HG03520 (cell line): ENCODE measurements at regions not wholly inside any gene's neighbourhood (a gene's known extent, or its start where the extent isn't known, plus 50 kb on each side); places are given as distances from the start of the nearest gene placed in this dataset.
"Not testable (repeated sequence)": the region's sequence is repeated elsewhere in the genome, so short reads cannot be mapped to it uniquely, and the experiment has no call there.

ENCODE experiments used
- ATAC-seq: cut with Tn5 transposase; IDR thresholded peaks from one replicate; pipeline ENCODE4 v1.9.1; 2021; ENCODE audit warnings: mild to moderate bottlenecking, moderate library complexity; ENCODE audit not compliant: unreplicated experiment

GRCh38 chr13:31515427-31515826 lies 223.9 kb upstream of the RXFP2 start:
- ATAC-seq: no peak

- no peak for ATAC-seq
Measured at GRCh38 chr13:31517599-31517998, 221.7 kb upstream of the RXFP2 start.

- ATAC-seq: no peak
Measured at GRCh38 chr13:31518645-31519044, 220.7 kb upstream of the RXFP2 start.

GRCh38 chr13:31521435-31521834 lies 217.9 kb upstream of the RXFP2 start:
- no peak for ATAC-seq

GRCh38 chr13:31522396-31522795 lies 216.9 kb upstream of the RXFP2 start:
- no peak for ATAC-seq

GRCh38 chr13:31528176-31528575 lies 211.2 kb upstream of the RXFP2 start:
- no peak for ATAC-seq

GRCh38 chr13:31528758-31529157 lies 210.6 kb upstream of the RXFP2 start:
- ATAC-seq: no peak

- no peak for ATAC-seq
Measured at GRCh38 chr13:31530922-31531321, 208.4 kb upstream of the RXFP2 start.

- no peak for ATAC-seq
Measured at GRCh38 chr13:31537052-31537451, 202.3 kb upstream of the RXFP2 start.

- ATAC-seq: no peak
Measured at GRCh38 chr13:31538067-31539042, 201.0 kb upstream of the RXFP2 start.

GRCh38 chr13:31540281-31540680 lies 199.0 kb upstream of the RXFP2 start:
- ATAC-seq: no peak

GRCh38 chr13:31543190-31543589 lies 196.1 kb upstream of the RXFP2 start:
- ATAC-seq: no peak

- no peak for ATAC-seq
Measured at GRCh38 chr13:31545616-31546015, 193.7 kb upstream of the RXFP2 start.

- ATAC-seq: no peak
Measured at GRCh38 chr13:31556376-31556775, 182.9 kb upstream of the RXFP2 start.

- not testable (repeated sequence) for ATAC-seq
Measured at GRCh38 chr13:31584221-31584620, 155.1 kb upstream of the RXFP2 start.

GRCh38 chr13:31587698-31588266 lies 151.5 kb upstream of the RXFP2 start:
- ATAC-seq: no peak

- ATAC-seq: no peak
Measured at GRCh38 chr13:31588316-31588715, 151.0 kb upstream of the RXFP2 start.

GRCh38 chr13:31588893-31589292 lies 150.4 kb upstream of the RXFP2 start:
- no peak for ATAC-seq

- ATAC-seq: no peak
Measured at GRCh38 chr13:31591642-31592233, 147.6 kb upstream of the RXFP2 start.

- no peak for ATAC-seq
Measured at GRCh38 chr13:31594056-31594455, 145.3 kb upstream of the RXFP2 start.

GRCh38 chr13:31595563-31595962 lies 143.8 kb upstream of the RXFP2 start:
- ATAC-seq: no peak

GRCh38 chr13:31598990-31599389 lies 140.3 kb upstream of the RXFP2 start:
- no peak for ATAC-seq
